Progenitor cell of endocrine pancreas (in vitro differentiated cells): ENCODE measurements at regions not wholly inside any gene's neighbourhood (a gene's known extent, or its start where the extent isn't known, plus 50 kb on each side); places are given as distances from the start of the nearest gene placed in this dataset.

Experiments used
- DNase-seq: peaks from one replicate; pipeline ENCODE4 v3.0.0; 2021; ENCODE audit warnings: low spot score; ENCODE audit not compliant: unreplicated experiment
- H3K27ac Mint-ChIP-seq: 2 replicates; pipeline ENCODE4 v1.8.0; 2021; ENCODE audit warnings: mild to moderate bottlenecking, moderate library complexity, mixed read lengths
- H3K27me3 Mint-ChIP-seq: 2 replicates; pipeline ENCODE4 v1.8.0; 2021; ENCODE audit warnings: mixed read lengths
- H3K36me3 Mint-ChIP-seq: 2 replicates; pipeline ENCODE4 v1.8.0; 2022; ENCODE audit warnings: mixed read lengths; ENCODE audit not compliant: insufficient read depth
- H3K4me1 Mint-ChIP-seq: 2 replicates; pipeline ENCODE4 v1.8.0; 2021; ENCODE audit warnings: low read depth, mixed read lengths
- H3K4me3 Mint-ChIP-seq: 2 replicates; pipeline ENCODE4 v1.8.0; 2021; ENCODE audit warnings: low read depth, mild to moderate bottlenecking, moderate library complexity, mixed read lengths
- H3K9me3 Mint-ChIP-seq: 2 replicates; pipeline ENCODE4 v1.8.0; 2021; ENCODE audit warnings: low read depth, mixed read lengths
- CTCF ChIP-seq: fragments of 200-600 bp; sonication (generic); IDR thresholded peaks from one replicate; pipeline ENCODE4 v1.5.0; 2021; ENCODE audit warnings: antibody characterized with exemption, mild to moderate bottlenecking; ENCODE audit not compliant: unreplicated experiment

- H3K4me1 Mint-ChIP-seq, result peaks cover 40% of the 10 kb centered on the region
- H3K4me3 Mint-ChIP-seq, result no peak overlapping the region
- H3K27ac Mint-ChIP-seq, result no peak overlapping the region
- no peak for TF ChIP-seq CTCF
- peaks cover 3% of the 10 kb centered on the region for H3K9me3 Mint-ChIP-seq
- H3K36me3 Mint-ChIP-seq, result no peaks in the 10 kb centered on the region
- peaks cover 3% of the 10 kb centered on the region for H3K27me3 Mint-ChIP-seq
- no peak for DNase-seq
Observed at GRCh38 chr1:185487026-185487425, 170.0 kb upstream of the IVNS1ABP start.

GRCh38 chr1:185486346-185486745 is 169.3 kb upstream of the IVNS1ABP start:
- Mint-ChIP-seq H3K9me3 (peaks cover 4% of the 10 kb centered on the region), H3K4me3 (no peak overlapping the region), H3K4me1 (peaks cover 37% of the 10 kb centered on the region), H3K27ac (no peak overlapping the region), H3K27me3 (peaks cover 3% of the 10 kb centered on the region), H3K36me3 (no peaks in the 10 kb centered on the region)
- TF ChIP-seq CTCF, result no peak
- no peak for DNase-seq

GRCh38 chr1:185483664-185484450 is 166.8 kb upstream of the IVNS1ABP start:
- Mint-ChIP-seq H3K36me3 (peaks cover 2% of the 10 kb centered on the region), H3K27me3 (peaks cover 3% of the 10 kb centered on the region), H3K4me1 (peaks cover 38% of the 10 kb centered on the region), H3K27ac (no peak overlapping the region), H3K4me3 (no peak overlapping the region), H3K9me3 (peaks cover 9% of the 10 kb centered on the region)
- no peak for DNase-seq
- TF ChIP-seq CTCF, result no peak

GRCh38 chr1:185483217-185483616 is 166.2 kb upstream of the IVNS1ABP start:
- no peak for DNase-seq
- Mint-ChIP-seq H3K27ac (no peak overlapping the region), H3K4me1 (peaks cover 34% of the 10 kb centered on the region), H3K36me3 (peaks cover 2% of the 10 kb centered on the region), H3K4me3 (no peak overlapping the region), H3K9me3 (peaks cover 9% of the 10 kb centered on the region), H3K27me3 (peaks cover 3% of the 10 kb centered on the region)
- no peak for TF ChIP-seq CTCF

GRCh38 chr1:185480545-185480944 is 163.5 kb upstream of the IVNS1ABP start:
- Mint-ChIP-seq H3K4me1 (peaks cover 28% of the 10 kb centered on the region), H3K36me3 (peaks cover 2% of the 10 kb centered on the region), H3K9me3 (peaks cover 9% of the 10 kb centered on the region), H3K4me3 (no peak overlapping the region), H3K27me3 (no peaks in the 10 kb centered on the region), H3K27ac (no peak overlapping the region)
- no peak for TF ChIP-seq CTCF
- DNase-seq, result no peak
